ENCODE measurements at regions not wholly inside any gene's neighbourhood (a gene's known extent, or its start where the extent isn't known, plus 50 kb on each side); places are given as distances from the start of the nearest gene placed in this dataset.

DNA sequence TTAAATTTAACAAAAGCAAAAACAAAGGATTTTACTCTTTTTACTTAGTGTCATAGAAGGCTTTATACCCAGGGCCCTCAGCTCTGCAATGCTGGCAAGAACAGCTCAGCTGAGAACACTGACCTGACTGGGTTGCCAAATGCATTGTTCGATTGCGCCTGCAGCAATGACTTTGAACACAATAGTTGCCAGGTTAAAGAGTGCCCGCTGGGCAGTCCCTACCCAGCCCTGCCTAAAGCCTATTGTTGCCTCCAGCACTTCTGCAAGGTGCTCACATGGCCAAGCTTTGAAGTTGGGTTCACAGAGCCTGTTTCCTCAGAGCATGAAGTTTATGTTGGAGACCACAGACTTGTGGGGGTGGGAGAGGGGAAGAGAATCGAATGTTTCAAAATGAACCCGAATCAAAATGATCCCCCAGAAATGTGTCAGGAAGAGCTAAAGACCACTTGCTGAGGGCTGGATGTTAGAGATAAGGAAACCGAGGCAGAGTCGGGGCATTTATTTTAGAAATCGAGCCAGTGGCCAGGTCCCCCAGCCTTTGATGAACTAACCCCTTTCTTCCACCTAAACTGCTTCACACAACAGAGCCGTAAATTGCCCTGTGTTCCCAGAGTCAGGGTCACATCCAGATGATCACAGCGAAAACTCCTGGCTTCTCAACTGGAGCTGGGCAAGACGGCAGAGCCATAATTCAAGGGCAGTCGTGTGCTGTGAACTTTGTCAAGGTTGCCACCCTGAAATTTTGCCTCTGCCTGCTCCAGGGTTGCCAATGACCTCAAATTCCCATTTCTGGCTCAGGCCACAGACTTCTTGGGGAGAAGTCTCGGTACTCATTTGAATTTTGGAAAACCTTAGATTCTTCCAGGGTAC, 55.0 kb downstream of the FOXA2 start:
- 56 to 59% methylated on average over 13 of the region's 13 CpGs for WGBS, 2 donors
- TF ChIP-seq, protein P1, sequence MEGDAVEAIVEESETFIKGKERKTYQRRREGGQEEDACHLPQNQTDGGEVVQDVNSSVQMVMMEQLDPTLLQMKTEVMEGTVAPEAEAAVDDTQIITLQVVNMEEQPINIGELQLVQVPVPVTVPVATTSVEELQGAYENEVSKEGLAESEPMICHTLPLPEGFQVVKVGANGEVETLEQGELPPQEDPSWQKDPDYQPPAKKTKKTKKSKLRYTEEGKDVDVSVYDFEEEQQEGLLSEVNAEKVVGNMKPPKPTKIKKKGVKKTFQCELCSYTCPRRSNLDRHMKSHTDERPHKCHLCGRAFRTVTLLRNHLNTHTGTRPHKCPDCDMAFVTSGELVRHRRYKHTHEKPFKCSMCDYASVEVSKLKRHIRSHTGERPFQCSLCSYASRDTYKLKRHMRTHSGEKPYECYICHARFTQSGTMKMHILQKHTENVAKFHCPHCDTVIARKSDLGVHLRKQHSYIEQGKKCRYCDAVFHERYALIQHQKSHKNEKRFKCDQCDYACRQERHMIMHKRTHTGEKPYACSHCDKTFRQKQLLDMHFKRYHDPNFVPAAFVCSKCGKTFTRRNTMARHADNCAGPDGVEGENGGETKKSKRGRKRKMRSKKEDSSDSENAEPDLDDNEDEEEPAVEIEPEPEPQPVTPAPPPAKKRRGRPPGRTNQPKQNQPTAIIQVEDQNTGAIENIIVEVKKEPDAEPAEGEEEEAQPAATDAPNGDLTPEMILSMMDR (IDR thresholded peaks at IDR 0.05), result no peak
- TF ChIP-seq POLR2A (IDR thresholded peaks at IDR 0.05), result no peak
- no peak for DNase-seq
- Histone ChIP-seq H3K27ac (no peak overlapping the region), H3K4me1 (no peaks in the 10 kb centered on the region), H3K36me3 (ENCODE audit: low read depth, missing control alignments) (no peaks in the 10 kb centered on the region), H3K4me3 (no peak overlapping the region), H3K27me3 (no peaks in the 10 kb centered on the region), H3K9me3 (no peaks in the 10 kb centered on the region)
- intact Hi-C loops (cut with DNase I; ENCODE audit: low total_unique reads), result no loop called here

DNA sequence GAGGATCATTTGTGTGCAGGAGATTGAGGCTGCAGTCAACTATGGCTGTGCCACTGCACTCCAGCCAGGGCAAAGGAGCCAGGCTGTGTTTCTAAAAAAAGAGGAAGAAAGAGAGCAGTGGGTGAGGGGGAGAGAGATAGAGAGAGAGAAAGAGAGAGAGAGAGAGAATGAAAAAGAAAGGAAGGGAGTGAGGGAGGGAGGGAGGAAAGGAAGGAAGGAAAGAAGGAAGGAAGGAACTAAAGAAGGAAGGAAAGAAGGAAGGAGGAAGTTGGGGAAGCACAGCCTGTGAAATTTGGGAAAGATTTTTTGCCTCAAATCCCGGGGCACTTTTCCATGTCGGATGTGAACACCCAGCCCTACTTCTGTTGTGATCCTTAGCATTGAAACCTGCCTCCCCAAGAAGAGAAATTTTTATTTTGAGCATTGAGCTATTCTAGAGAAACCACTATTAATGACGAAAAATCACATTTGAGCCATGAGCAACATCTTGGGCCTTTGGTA, 57.8 kb downstream of the FOXA2 start:
- Histone ChIP-seq H3K27me3 (no peaks in the 10 kb centered on the region), H3K4me1 (no peaks in the 10 kb centered on the region), H3K4me3 (no peak overlapping the region), H3K9me3 (no peaks in the 10 kb centered on the region), H3K27ac (no peak overlapping the region), H3K36me3 (ENCODE audit: low read depth, missing control alignments) (no peaks in the 10 kb centered on the region)
- intact Hi-C loops (cut with DNase I; ENCODE audit: low total_unique reads), result no loop called here
- no peak for DNase-seq
- WGBS, 2 donors, result 82 to 87% methylated on average over 3 of the region's 3 CpGs
- no peak for TF ChIP-seq POLR2A (IDR thresholded peaks at IDR 0.05)
- TF ChIP-seq, protein P1 (IDR thresholded peaks at IDR 0.05), result no peak

DNA sequence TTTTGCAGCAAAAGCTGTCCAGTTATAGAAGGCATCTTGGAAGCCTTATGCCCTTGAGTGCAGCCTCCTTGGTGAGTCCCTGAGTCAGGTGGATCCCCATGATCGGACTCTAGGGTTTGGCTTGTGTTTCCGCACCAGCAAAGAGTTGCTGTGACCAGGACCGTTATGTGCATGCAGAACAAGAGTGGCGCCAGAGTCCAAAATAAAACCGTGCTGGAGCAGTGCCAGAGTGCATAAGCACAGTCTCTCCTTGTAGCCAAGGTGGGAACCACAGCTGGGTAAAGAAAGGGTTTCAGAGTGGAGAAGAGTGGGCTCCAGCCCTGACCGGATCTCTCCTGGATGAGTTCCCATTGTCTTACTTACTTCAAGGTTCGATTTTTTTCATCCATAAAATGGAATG, 58.6 kb downstream of the FOXA2 start:
- Histone ChIP-seq H3K9me3 (no peaks in the 10 kb centered on the region), H3K4me1 (no peaks in the 10 kb centered on the region), H3K4me3 (no peak overlapping the region), H3K27me3 (no peaks in the 10 kb centered on the region), H3K36me3 (ENCODE audit: low read depth, missing control alignments) (no peaks in the 10 kb centered on the region), H3K27ac (no peak overlapping the region)
- TF ChIP-seq POLR2A (IDR thresholded peaks at IDR 0.05), result no peak
- no peak for DNase-seq
- 83 to 84% methylated on average over 7 of the region's 7 CpGs for WGBS, 2 donors
- intact Hi-C loops (cut with DNase I; ENCODE audit: low total_unique reads), result no loop called here

DNA sequence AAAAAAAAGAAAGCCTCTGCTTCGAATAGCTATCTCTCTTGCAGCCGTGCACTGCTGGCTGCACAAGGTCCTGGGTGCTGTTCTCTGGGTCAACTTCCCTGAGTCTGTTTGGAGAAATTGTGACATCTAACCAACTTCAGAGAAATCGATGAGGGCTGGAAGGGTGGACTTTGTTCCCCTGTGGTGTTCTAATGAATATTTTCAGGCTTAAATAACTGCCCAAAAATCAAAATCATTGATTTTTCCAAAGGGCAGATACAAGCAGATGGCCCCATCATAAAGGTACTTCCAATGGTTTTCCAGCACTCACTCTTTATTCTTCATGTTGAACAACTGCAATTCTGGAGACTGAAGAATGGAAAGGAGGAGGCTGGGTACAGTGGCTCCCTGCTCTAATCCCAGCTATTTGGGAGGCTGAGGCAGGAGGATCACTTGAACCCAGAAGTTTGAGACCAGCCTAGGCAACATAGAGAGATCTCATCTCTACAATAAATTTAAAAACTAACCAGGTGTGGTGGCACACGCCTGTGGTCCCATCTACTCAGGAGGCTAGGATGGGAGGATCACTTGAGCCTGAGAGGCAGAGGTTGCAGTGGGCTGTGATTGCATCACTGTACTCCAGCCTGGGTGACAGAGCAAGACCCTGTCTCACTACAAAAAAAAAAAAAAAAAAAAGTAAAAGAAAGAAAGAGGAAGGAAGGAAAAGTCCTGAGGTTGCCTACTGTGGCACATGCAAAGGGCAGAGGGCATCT, 59.1 kb downstream of the FOXA2 start:
- no peaks in the 10 kb centered on the region for H3K9me3 ChIP-seq
- no peaks in the 10 kb centered on the region for H3K27me3 ChIP-seq
- DNase-seq, result no peak
- intact Hi-C loops (cut with DNase I; ENCODE audit: low total_unique reads), result no loop called here
- H3K36me3 ChIP-seq (ENCODE audit: low read depth, missing control alignments), result no peaks in the 10 kb centered on the region
- H3K4me1 ChIP-seq, result no peaks in the 10 kb centered on the region
- H3K27ac ChIP-seq, result no peak overlapping the region
- TF ChIP-seq, protein P1 (IDR thresholded peaks at IDR 0.05), result no peak
- TF ChIP-seq POLR2A (IDR thresholded peaks at IDR 0.05), result no peak
- WGBS, 2 donors, result 87 to 88% methylated on average over 4 of the region's 4 CpGs
- no peak overlapping the region for H3K4me3 ChIP-seq

DNA sequence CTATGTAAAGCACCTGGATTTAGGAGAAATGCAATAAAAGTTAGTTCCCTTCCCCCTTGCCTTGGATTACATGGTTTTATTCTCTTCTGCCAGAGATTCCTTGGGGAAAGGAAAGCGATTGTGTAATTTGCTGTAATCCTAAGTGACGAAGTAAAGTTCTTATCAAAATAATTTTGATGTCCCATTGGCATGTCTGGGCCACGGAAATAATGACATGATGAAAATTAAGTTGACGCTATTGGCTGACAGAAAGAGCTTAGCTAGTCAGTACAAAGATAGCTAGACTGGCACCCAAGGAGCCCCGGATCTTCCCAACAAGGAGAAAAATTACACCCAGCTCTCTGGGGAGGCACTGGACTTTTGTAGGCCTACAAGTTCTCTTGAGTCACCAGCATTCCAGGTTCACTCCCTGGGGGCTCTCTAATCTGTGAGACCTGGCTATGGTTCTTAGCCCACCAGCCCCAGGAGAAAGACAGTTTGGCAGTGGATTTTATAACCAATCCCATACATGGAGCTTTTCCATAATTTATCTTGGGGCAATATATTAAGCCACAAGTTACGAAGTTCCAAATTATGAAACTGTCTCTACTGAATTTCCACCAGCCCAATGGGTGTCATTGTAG, 59.9 kb downstream of the FOXA2 start:
- 75 to 76% methylated on average over 6 of the region's 6 CpGs for WGBS, 2 donors

More for the DNA sequence above, 59.9 kb downstream of the FOXA2 start:
- Histone ChIP-seq H3K27me3 (no peaks in the 10 kb centered on the region), H3K4me3 (no peak overlapping the region), H3K36me3 (ENCODE audit: low read depth, missing control alignments) (no peaks in the 10 kb centered on the region), H3K4me1 (no peaks in the 10 kb centered on the region), H3K9me3 (no peaks in the 10 kb centered on the region), H3K27ac (no peak overlapping the region)
- TF ChIP-seq POLR2A (IDR thresholded peaks at IDR 0.05), result no peak
- TF ChIP-seq, protein P1 (IDR thresholded peaks at IDR 0.05), result no peak
- intact Hi-C loops (cut with DNase I; ENCODE audit: low total_unique reads), result no loop called here
- no peak for DNase-seq

All from testis (tissue), 2 donors.